Progenitor cell of endocrine pancreas (in vitro differentiated cells): ENCODE measurements at regions not wholly inside any gene's neighbourhood (a gene's known extent, or its start where the extent isn't known, plus 50 kb on each side); places are given as distances from the start of the nearest gene placed in this dataset.

Experiments used
- DNase-seq: peaks from one replicate; pipeline ENCODE4 v3.0.0; 2021; ENCODE audit warnings: low spot score; ENCODE audit not compliant: unreplicated experiment
- H3K27ac Mint-ChIP-seq: 2 replicates; pipeline ENCODE4 v1.8.0; 2021; ENCODE audit warnings: mild to moderate bottlenecking, moderate library complexity, mixed read lengths
- H3K27me3 Mint-ChIP-seq: 2 replicates; pipeline ENCODE4 v1.8.0; 2021; ENCODE audit warnings: mixed read lengths
- H3K36me3 Mint-ChIP-seq: 2 replicates; pipeline ENCODE4 v1.8.0; 2022; ENCODE audit warnings: mixed read lengths; ENCODE audit not compliant: insufficient read depth
- H3K4me1 Mint-ChIP-seq: 2 replicates; pipeline ENCODE4 v1.8.0; 2021; ENCODE audit warnings: low read depth, mixed read lengths
- H3K4me3 Mint-ChIP-seq: 2 replicates; pipeline ENCODE4 v1.8.0; 2021; ENCODE audit warnings: low read depth, mild to moderate bottlenecking, moderate library complexity, mixed read lengths
- H3K9me3 Mint-ChIP-seq: 2 replicates; pipeline ENCODE4 v1.8.0; 2021; ENCODE audit warnings: low read depth, mixed read lengths
- CTCF ChIP-seq: fragments of 200-600 bp; sonication (generic); IDR thresholded peaks from one replicate; pipeline ENCODE4 v1.5.0; 2021; ENCODE audit warnings: antibody characterized with exemption, mild to moderate bottlenecking; ENCODE audit not compliant: unreplicated experiment

- Mint-ChIP-seq H3K27me3 (no peaks in the 10 kb centered on the region), H3K4me3 (no peak overlapping the region), H3K9me3 (peaks cover 7% of the 10 kb centered on the region), H3K27ac (no peak overlapping the region), H3K36me3 (no peaks in the 10 kb centered on the region), H3K4me1 (no peaks in the 10 kb centered on the region)
- no peak for TF ChIP-seq CTCF
- DNase-seq = no peak
Measured at GRCh38 chr14:66293533-66294105, 192.6 kb upstream of the CCDC196 start.

- Mint-ChIP-seq H3K27ac (no peak overlapping the region), H3K36me3 (no peaks in the 10 kb centered on the region), H3K4me3 (no peak overlapping the region), H3K27me3 (no peaks in the 10 kb centered on the region), H3K4me1 (no peaks in the 10 kb centered on the region), H3K9me3 (peaks cover 12% of the 10 kb centered on the region)
- no peak for DNase-seq
- no peak for TF ChIP-seq CTCF
Measured at GRCh38 chr14:66295386-66295785, 190.8 kb upstream of the CCDC196 start.

GRCh38 chr14:66300886-66301285 lies 185.3 kb upstream of the CCDC196 start:
- Mint-ChIP-seq H3K4me1 (no peaks in the 10 kb centered on the region), H3K27me3 (no peaks in the 10 kb centered on the region), H3K9me3 (peaks cover 20% of the 10 kb centered on the region), H3K27ac (no peak overlapping the region), H3K36me3 (no peaks in the 10 kb centered on the region), H3K4me3 (no peak overlapping the region)
- no peak for DNase-seq
- TF ChIP-seq CTCF = no peak

- H3K4me1 Mint-ChIP-seq = no peaks in the 10 kb centered on the region
- no peak overlapping the region for H3K4me3 Mint-ChIP-seq
- no peak for TF ChIP-seq CTCF
- H3K9me3 Mint-ChIP-seq = peaks cover 13% of the 10 kb centered on the region
- no peaks in the 10 kb centered on the region for H3K36me3 Mint-ChIP-seq
- no peaks in the 10 kb centered on the region for H3K27me3 Mint-ChIP-seq
- H3K27ac Mint-ChIP-seq = no peak overlapping the region
- DNase-seq = no peak
Measured at GRCh38 chr14:66306101-66306500, 180.1 kb upstream of the CCDC196 start.

GRCh38 chr14:66311058-66311457 lies 175.1 kb upstream of the CCDC196 start:
- no peaks in the 10 kb centered on the region for H3K4me1 Mint-ChIP-seq
- no peaks in the 10 kb centered on the region for H3K27me3 Mint-ChIP-seq
- TF ChIP-seq CTCF = no peak
- H3K27ac Mint-ChIP-seq = no peak overlapping the region
- H3K9me3 Mint-ChIP-seq = peaks cover 5% of the 10 kb centered on the region
- no peak overlapping the region for H3K4me3 Mint-ChIP-seq
- H3K36me3 Mint-ChIP-seq = no peaks in the 10 kb centered on the region
- DNase-seq = no peak
